GM13977 (cell line): ENCODE measurements at regions not wholly inside any gene's neighbourhood (a gene's known extent, or its start where the extent isn't known, plus 50 kb on each side); places are given as distances from the start of the nearest gene placed in this dataset.
"Not testable (repeated sequence)": the region's sequence is repeated elsewhere in the genome, so short reads cannot be mapped to it uniquely, and the experiment has no call there.

Experiments used
- DNase-seq: peaks from one replicate; pipeline ENCODE4 v3.0.0; 2012; ENCODE audit warnings: low spot score
- CTCF ChIP-seq: IDR thresholded peaks from 2 replicates; pipeline ENCODE4 v1.5.1; 2012; ENCODE audit warnings: mild to moderate bottlenecking, control low read depth; ENCODE audit not compliant: insufficient read depth; ENCODE audit errors: extremely low read depth, missing control alignments
- in situ Hi-C: fragments of 300-500 bp; cut with MboI; formaldehyde crosslinking; loops from one replicate; pipeline ENCODE4 v1.12.0; 2022; ENCODE audit warnings: low sequenced_read_pairs, low pct_unique_long_range_greater_than_20kb, mixed read lengths, inconsistent platforms; ENCODE audit not compliant: unreplicated experiment

GRCh38 chr2:187618813-187619212 lies 64.6 kb upstream of the TFPI start:
- no peak for DNase-seq
- no peak for TF ChIP-seq CTCF

GRCh38 chr2:187627153-187627552 lies 72.9 kb upstream of the TFPI start:
- DNase-seq, result no peak

More at GRCh38 chr2:187618813-187619212, 64.6 kb upstream of the TFPI start:
- in situ Hi-C loops, result no loop called here

GRCh38 chr2:187636731-187637391 lies 82.6 kb upstream of the TFPI start:
- in situ Hi-C loops, DNase-seq: not testable (repeated sequence)

More at GRCh38 chr2:187627153-187627552, 72.9 kb upstream of the TFPI start:
- TF ChIP-seq CTCF, result no peak
- in situ Hi-C loops, result no loop called here

- DNase-seq, in situ Hi-C loops: not testable (repeated sequence)
Measured at GRCh38 chr2:187637392-187637740, 83.1 kb upstream of the TFPI start.

- DNase-seq, in situ Hi-C loops: not testable (repeated sequence)
Measured at GRCh38 chr2:187637771-187638170, 83.5 kb upstream of the TFPI start.

GRCh38 chr2:187638840-187639239 lies 84.6 kb upstream of the TFPI start:
- in situ Hi-C loops, result no loop called here
- no peak for TF ChIP-seq CTCF
- no peak for DNase-seq

GRCh38 chr2:187640926-187641510 lies 86.8 kb upstream of the TFPI start:
- no peak for TF ChIP-seq CTCF
- DNase-seq, result no peak
- in situ Hi-C loops, result no loop called here

GRCh38 chr2:187642498-187642897 lies 88.3 kb upstream of the TFPI start:
- in situ Hi-C loops, result no loop called here
- no peak for DNase-seq
- no peak for TF ChIP-seq CTCF
